H1 (cell line): ENCODE measurements at regions not wholly inside any gene's neighbourhood (a gene's known extent, or its start where the extent isn't known, plus 50 kb on each side); places are given as distances from the start of the nearest gene placed in this dataset.

Experiments
- CTCF ChIA-PET: fragments of 300-600 bp; sonication (Branson Sonifier 250); formaldehyde crosslinking; loops from one replicate; lab custom pipeline; 2021; ENCODE audit not compliant: partially characterized antibody; lab: Charles Lee
- POLR2A ChIA-PET: fragments of 300-600 bp; sonication (Branson Sonifier 250); formaldehyde crosslinking; loops from one replicate; lab custom pipeline; 2021; ENCODE audit warnings: inconsistent platforms; ENCODE audit not compliant: partially characterized antibody; lab: Charles Lee
- DNase-seq, 2 experiments: peaks; one replicate each; pipeline versions ENCODE4 v3.0.0 to v3.0.0-alpha.2; 2010 to 2022; ENCODE audit warnings: low spot score in 2 of 2, low read depth in 1 of 2, mixed read lengths in 1 of 2
- FAIRE-seq: peaks from 2 replicates; lab custom pipeline; 2011; peaks lifted over from hg19 to GRCh38; lab: Jason Lieb, UNC
- H2AFZ ChIP-seq: 2 replicates; pipeline ENCODE4 v1.8.1; 2012; ENCODE audit warnings: low read length, inconsistent platforms
- H2AK5ac ChIP-seq: 2 replicates; pipeline ENCODE4 v1.6.1; 2013; ENCODE audit warnings: low read depth, low read length
- H2BK120ac ChIP-seq: replicated peaks from 2 replicates; pipeline ENCODE3; 2013; ENCODE audit warnings: low read depth, low read length, inconsistent platforms
- H2BK12ac ChIP-seq: 2 replicates; pipeline ENCODE4 v1.6.1; 2013; ENCODE audit warnings: low read depth, low read length
- H2BK15ac ChIP-seq: 2 replicates; pipeline ENCODE4 v1.6.1; 2013; ENCODE audit warnings: low read length
- H2BK20ac ChIP-seq: 2 replicates; pipeline ENCODE4 v1.6.1; 2013; ENCODE audit warnings: low read length
- H2BK5ac ChIP-seq: 2 replicates; pipeline ENCODE4 v1.6.1; 2013; ENCODE audit warnings: low read depth, low read length
- H3K14ac ChIP-seq: 2 replicates; pipeline ENCODE4 v1.6.1; 2013; ENCODE audit warnings: inconsistent platforms; ENCODE audit not compliant: insufficient read length
- H3K18ac ChIP-seq: 2 replicates; pipeline ENCODE4 v1.6.1; 2013; ENCODE audit warnings: low read length; ENCODE audit errors: extremely low read depth
- H3K23ac ChIP-seq: 2 replicates; pipeline ENCODE4 v1.6.1; 2013; ENCODE audit warnings: inconsistent platforms; ENCODE audit not compliant: insufficient read length
- H3K23me2 ChIP-seq: 2 replicates; pipeline ENCODE4 v1.6.1; 2013; ENCODE audit warnings: low read depth, low read length
- H3K27ac ChIP-seq: 2 replicates; pipeline ENCODE4 v1.6.1; 2011; ENCODE audit warnings: low read depth, low read length, inconsistent platforms
- H3K27me3 ChIP-seq, 4 experiments: replicated peaks in 1 of 4; 1 replicate in 1 of 4; 2 replicates in 3 of 4; pipeline versions ENCODE4 v1.6.1 to v1.8.1; 2011 to 2013; ENCODE audit warnings: low read length in 3 of 4, mild to moderate bottlenecking in 3 of 4, inconsistent platforms in 2 of 4, mixed read lengths in 2 of 4, moderate library complexity in 1 of 4; ENCODE audit not compliant: control insufficient read depth in 3 of 4, insufficient read depth in 3 of 4; ENCODE audit errors: extremely low read depth in 1 of 4
- H3K36me3 ChIP-seq, 4 experiments: 2 replicates each; pipeline versions ENCODE4 v1.6.1 to v1.8.1; 2011 to 2013; ENCODE audit warnings: mild to moderate bottlenecking in 4 of 4, low read length in 3 of 4, moderate library complexity in 2 of 4, control low read depth in 1 of 4, inconsistent platforms in 1 of 4; ENCODE audit not compliant: insufficient read depth in 4 of 4, control insufficient read depth in 2 of 4
- H3K4ac ChIP-seq: replicated peaks from 2 replicates; pipeline ENCODE3; 2013; ENCODE audit warnings: low read length, low read depth, mixed read lengths, inconsistent platforms; ENCODE audit not compliant: insufficient read length
- H3K4me1 ChIP-seq, 4 experiments: replicated peaks in 1 of 4; 1 replicate in 1 of 4; 2 replicates in 3 of 4; pipeline versions ENCODE4 v1.6.1 to v1.8.1; 2011 to 2013; ENCODE audit warnings: low read length in 3 of 4, inconsistent platforms in 2 of 4, mixed read lengths in 1 of 4; ENCODE audit not compliant: insufficient read depth in 4 of 4, control insufficient read depth in 3 of 4
- H3K4me2 ChIP-seq, 2 experiments: 2 replicates each; pipeline versions ENCODE4 v1.6.1 to v1.8.1; 2011 to 2013; ENCODE audit warnings: low read depth in 2 of 2, low read length in 2 of 2, control low read depth in 1 of 2, inconsistent platforms in 1 of 2, mild to moderate bottlenecking in 1 of 2; ENCODE audit not compliant: insufficient read depth in 1 of 2
- H3K4me3 ChIP-seq, 4 experiments: fragments of 200-600, 300-600 bp in 1 of 4; sonication (generic), shearing (Covaris generic), sonication (Bioruptor Twin) in 1 of 4; 2 replicates each; pipeline versions ENCODE4 v1.5.1 to v1.8.1; 2011 to 2016; ENCODE audit warnings: low read length in 4 of 4, low read depth in 3 of 4, control low read depth in 2 of 4, inconsistent platforms in 2 of 4, mild to moderate bottlenecking in 2 of 4, mixed read lengths in 1 of 4, moderate library complexity in 1 of 4; ENCODE audit not compliant: insufficient read depth in 2 of 4; ENCODE audit errors: extremely low read depth in 1 of 4
- H3K56ac ChIP-seq: replicated peaks from 2 replicates; pipeline ENCODE3; 2013; ENCODE audit warnings: low read depth, mild to moderate bottlenecking, mixed read lengths, low read length, inconsistent platforms; ENCODE audit not compliant: insufficient read length
- H3K79me1 ChIP-seq: 2 replicates; pipeline ENCODE4 v1.6.1; 2013; ENCODE audit warnings: low read depth, low read length, control low read depth
- H3K79me2 ChIP-seq, 2 experiments: 2 replicates each; pipeline versions ENCODE4 v1.6.1 to v1.8.1; 2012 to 2013; ENCODE audit warnings: low read length in 2 of 2, mild to moderate bottlenecking in 2 of 2, inconsistent platforms in 1 of 2; ENCODE audit not compliant: insufficient read depth in 2 of 2, control insufficient read depth in 1 of 2
- H3K9ac ChIP-seq, 4 experiments: replicated peaks in 1 of 4; 1 replicate in 1 of 4; 2 replicates in 3 of 4; pipeline versions ENCODE4 v1.6.1 to v1.8.1; 2011 to 2013; ENCODE audit warnings: low read depth in 3 of 4, low read length in 3 of 4, control low read depth in 2 of 4, mild to moderate bottlenecking in 2 of 4, moderate library complexity in 2 of 4, inconsistent platforms in 1 of 4; ENCODE audit errors: extremely low read depth in 1 of 4
- H3K9me3 ChIP-seq, 2 experiments: 2 replicates each; pipeline versions ENCODE4 v1.6.1 to v1.8.1; 2012 to 2013; ENCODE audit warnings: mild to moderate bottlenecking in 2 of 2, moderate library complexity in 2 of 2, control low read depth in 1 of 2, inconsistent platforms in 1 of 2, low read depth in 1 of 2, low read length in 1 of 2, mixed read lengths in 1 of 2; ENCODE audit not compliant: insufficient read depth in 2 of 2
- H4K20me1 ChIP-seq, 2 experiments: replicated peaks in 1 of 2; 2 replicates each; pipeline versions ENCODE3 to v1.8.1; 2011 to 2013; ENCODE audit warnings: inconsistent platforms in 2 of 2, low read length in 2 of 2, mild to moderate bottlenecking in 1 of 2; ENCODE audit not compliant: insufficient read depth in 2 of 2, control insufficient read depth in 1 of 2
- H4K5ac ChIP-seq: 2 replicates; pipeline ENCODE4 v1.6.1; 2013; ENCODE audit warnings: low read length, low read depth, mixed read lengths, inconsistent platforms; ENCODE audit not compliant: insufficient read length
- H4K8ac ChIP-seq: 2 replicates; pipeline ENCODE4 v1.8.0; 2013; ENCODE audit warnings: mild to moderate bottlenecking, moderate library complexity, low read length, inconsistent platforms; ENCODE audit not compliant: insufficient read depth; ENCODE audit errors: extremely low read depth
- H4K91ac ChIP-seq: replicated peaks from 2 replicates; pipeline ENCODE3; 2013; ENCODE audit warnings: low read length, mixed read lengths, inconsistent platforms; ENCODE audit not compliant: insufficient read length
- BACH1 ChIP-seq: IDR thresholded peaks from 2 replicates; pipeline ENCODE4 v1.6.1; 2012; ENCODE audit warnings: low read length, improper control_type of control experiment
- BCL11A ChIP-seq, 2 experiments: IDR thresholded peaks; one replicate each; pipeline ENCODE4 v1.6.1; 2011; ENCODE audit warnings: low read depth in 2 of 2, low read length in 2 of 2, mild to moderate bottlenecking in 2 of 2
- CEBPB ChIP-seq: IDR thresholded peaks from 2 replicates; pipeline ENCODE4 v1.6.1; 2012; ENCODE audit warnings: low read depth, low read length
- CHD1 ChIP-seq: IDR thresholded peaks from 2 replicates; pipeline ENCODE4 v1.6.1; 2012; ENCODE audit warnings: low read depth, low read length, improper control_type of control experiment
- CHD2 ChIP-seq: IDR thresholded peaks from 2 replicates; pipeline ENCODE4 v1.6.1; 2012; ENCODE audit warnings: low read length, improper control_type of control experiment
- CTBP2 ChIP-seq: IDR thresholded peaks from 2 replicates; pipeline ENCODE4 v1.7.0; 2011; ENCODE audit warnings: borderline replicate concordance, mild to moderate bottlenecking, moderate library complexity, mixed read lengths, low read length; ENCODE audit not compliant: insufficient read depth, insufficient read length
- EP300 ChIP-seq, 2 experiments: IDR thresholded peaks; 1 replicate in 1 of 2; 2 replicates in 1 of 2; pipeline ENCODE4 v1.6.1; 2011 to 2012; ENCODE audit warnings: low read depth in 2 of 2, low read length in 2 of 2, mild to moderate bottlenecking in 2 of 2, borderline replicate concordance in 1 of 2, inconsistent platforms in 1 of 2, moderate library complexity in 1 of 2
- KDM1A ChIP-seq: fragments of 200-600, 300-600 bp; sonication (generic); IDR thresholded peaks from 2 replicates; pipeline ENCODE4 v1.7.1; 2016; ENCODE audit warnings: mild to moderate bottlenecking, low read length, borderline replicate concordance
- KDM4A ChIP-seq: IDR thresholded peaks from one replicate; pipeline ENCODE4 v1.7.1; 2012; ENCODE audit warnings: low read depth, mild to moderate bottlenecking, moderate library complexity, low read length, inconsistent platforms; ENCODE audit not compliant: severe bottlenecking
- KDM5A ChIP-seq: fragments of 200-600 bp; IDR thresholded peaks from 2 replicates; pipeline ENCODE4 v1.7.1; 2012; ENCODE audit warnings: mild to moderate bottlenecking, low read length, inconsistent platforms, mixed read lengths
- RNF2 ChIP-seq: fragments of 200-900, 300-1000 bp; sonication (generic); IDR thresholded peaks from 2 replicates; pipeline ENCODE4 v1.7.1; 2016; ENCODE audit warnings: borderline replicate concordance, low read depth, mild to moderate bottlenecking, antibody characterized with exemption, low read length; ENCODE audit not compliant: poor library complexity, severe bottlenecking; ENCODE audit errors: missing control alignments
- TEAD4 ChIP-seq: IDR thresholded peaks from 2 replicates; pipeline ENCODE4 v1.6.1; 2012; ENCODE audit warnings: low read depth, low read length, inconsistent platforms, mixed read lengths
- WGBS, 2 experiments: shearing (Covaris generic) in 1 of 2; methylation state at CpG; one replicate each; pipeline versions ENCODE4 v1.1.6 to v1.1.7; 2013 to 2015; ENCODE audit warnings: low lambda C conversion rate in 2 of 2, mixed read lengths in 2 of 2, inconsistent platforms in 1 of 2, low coverage in 1 of 2, missing lambda C conversion rate in 1 of 2; ENCODE audit not compliant: insufficient replicate concordance in 2 of 2, insufficient coverage in 1 of 2, insufficient read length in 1 of 2; ENCODE audit errors: extremely low coverage in 1 of 2, missing lambda C conversion rate in 1 of 2; 5-methylcytosine and 5-hydroxymethylcytosine counted together
- TF ChIP-seq, protein P1 (sequence below): IDR thresholded peaks from 2 replicates; pipeline ENCODE4 v1.6.1; 2012; ENCODE audit warnings: low read length, inconsistent platforms

DNA sequence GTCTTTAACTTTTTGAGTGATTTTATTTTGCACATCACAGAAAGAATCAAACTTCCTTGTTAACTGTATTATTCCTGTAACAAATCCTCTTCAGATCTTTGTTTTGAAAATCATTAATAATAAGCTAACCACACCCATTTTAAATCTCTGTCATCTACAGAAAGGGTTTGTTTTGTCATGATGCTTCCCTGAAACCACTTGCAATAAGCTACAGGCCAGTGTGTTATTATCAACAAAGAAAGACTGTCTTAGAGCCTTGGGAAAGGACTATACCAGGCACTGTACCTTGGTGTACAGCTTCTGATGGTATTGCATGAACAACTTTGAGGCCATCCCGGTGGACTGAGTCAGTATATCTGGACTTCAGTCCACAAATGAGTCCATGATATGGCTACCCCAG lies 145.3 kb upstream of the FAM3C start:
- Histone ChIP-seq H3K4me3 (no peak overlapping the region), H3K56ac (no peak overlapping the region), H3K36me3 (0 out of 8 replicates have a peak, but pooled peaks cover 0 to 4% (median 0%) of the 10 kb centered on the region in 4 experiments), H3K9me3 (peaks cover 11 to 12% of the 10 kb centered on the region in 2 experiments), H3K27ac (no peak overlapping the region), H3K23ac (no peak overlapping the region), H3K9ac (no peak overlapping the region), H3K14ac (no peak overlapping the region), H2BK20ac (no peak overlapping the region), H3K23me2 (no peaks in the 10 kb centered on the region), H3K4me1 (no peaks in the 10 kb centered on the region), H4K8ac (no peak overlapping the region), H3K27me3 (no peaks in the 10 kb centered on the region), H2AFZ (no peak overlapping the region), H3K79me2 (no peaks in the 10 kb centered on the region), H3K18ac (no peak overlapping the region), H2BK15ac (no peak overlapping the region), H3K4ac (no peak overlapping the region), H4K91ac (no peak overlapping the region), H2BK5ac (no peak overlapping the region), H3K4me2 (no peak overlapping the region), H4K20me1 (no peaks in the 10 kb centered on the region), H2BK12ac (no peak overlapping the region), H2BK120ac (no peak overlapping the region), H4K5ac (no peak overlapping the region), H2AK5ac (no peak overlapping the region), H3K79me1 (no peaks in the 10 kb centered on the region)
- no peak for DNase-seq
- CTCF ChIA-PET: interaction anchor here (0.9 to 1.7 kb wide), 4 partner anchors 32 to 453 kb away, joined by 3 to 5 read pairs (median 4); partner anchors contain the start of gene FAM3C
- no peak for FAIRE-seq
- WGBS, 2 experiments: 93% methylated on average over 1 of the region's 1 CpG; no CpG with 5 or more reads in 1 of the 2 experiments
- POLR2A ChIA-PET: no interaction called here
- TF ChIP-seq RNF2: no peak
- no peak for TF ChIP-seq TEAD4
- TF ChIP-seq, protein P1, sequence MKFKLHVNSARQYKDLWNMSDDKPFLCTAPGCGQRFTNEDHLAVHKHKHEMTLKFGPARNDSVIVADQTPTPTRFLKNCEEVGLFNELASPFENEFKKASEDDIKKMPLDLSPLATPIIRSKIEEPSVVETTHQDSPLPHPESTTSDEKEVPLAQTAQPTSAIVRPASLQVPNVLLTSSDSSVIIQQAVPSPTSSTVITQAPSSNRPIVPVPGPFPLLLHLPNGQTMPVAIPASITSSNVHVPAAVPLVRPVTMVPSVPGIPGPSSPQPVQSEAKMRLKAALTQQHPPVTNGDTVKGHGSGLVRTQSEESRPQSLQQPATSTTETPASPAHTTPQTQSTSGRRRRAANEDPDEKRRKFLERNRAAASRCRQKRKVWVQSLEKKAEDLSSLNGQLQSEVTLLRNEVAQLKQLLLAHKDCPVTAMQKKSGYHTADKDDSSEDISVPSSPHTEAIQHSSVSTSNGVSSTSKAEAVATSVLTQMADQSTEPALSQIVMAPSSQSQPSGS: no peak
- TF ChIP-seq KDM1A: no peak
- no peak for TF ChIP-seq CEBPB
- TF ChIP-seq KDM4A: no peak
- no peak for TF ChIP-seq BCL11A (IDR thresholded peaks at IDR 0.05; ENCODE audit: low read depth in 2 of 2, low read length in 2 of 2)
- no peak for TF ChIP-seq EP300 (IDR thresholded peaks at IDR 0.05; ENCODE audit: borderline replicate concordance in 1 of 2, low read depth in 2 of 2, low read length in 2 of 2)
- no peak for TF ChIP-seq BACH1
- no peak for TF ChIP-seq CTBP2
- TF ChIP-seq KDM5A: no peak
- no peak for TF ChIP-seq CHD2
- no peak for TF ChIP-seq CHD1
